Suprapubic skin (tissue), 4 donors: ENCODE measurements at regions not wholly inside any gene's neighbourhood (a gene's known extent, or its start where the extent isn't known, plus 50 kb on each side); places are given as distances from the start of the nearest gene placed in this dataset.

Experiments used
- DNase-seq, 2 donors: peaks; one replicate each; pipeline ENCODE4 v3.0.0-alpha.2; 2019; ENCODE audit warnings: low spot score in 2 of 2
- H3K27ac ChIP-seq: fragments of 200-600 bp; sonication (generic); one replicate; pipeline ENCODE4 v1.5.1; 2019
- H3K27me3 ChIP-seq: fragments of 200-600 bp; sonication (generic); one replicate; pipeline ENCODE4 v1.5.1; 2019
- H3K36me3 ChIP-seq: fragments of 200-600 bp; sonication (generic); one replicate; pipeline ENCODE4 v1.5.1; 2019
- H3K4me1 ChIP-seq: fragments of 200-600 bp; sonication (generic); one replicate; pipeline ENCODE4 v1.5.1; 2019
- H3K4me3 ChIP-seq: fragments of 200-600 bp; sonication (generic); one replicate; pipeline ENCODE4 v1.5.1; 2019; ENCODE audit warnings: mild to moderate bottlenecking
- H3K9me3 ChIP-seq: fragments of 200-600 bp; sonication (generic); one replicate; pipeline ENCODE4 v1.5.1; 2019
- EP300 ChIP-seq: sonication (generic); formaldehyde crosslinking; IDR thresholded peaks from one replicate; pipeline ENCODE4 v1.6.1; 2017; ENCODE audit warnings: antibody characterized with exemption
- POLR2A ChIP-seq, 2 donors: fragments of 450-650 bp; IDR thresholded peaks; one replicate each; pipeline ENCODE4 v1.6.1; 2017; ENCODE audit warnings: antibody characterized with exemption in 2 of 2, mild to moderate bottlenecking in 2 of 2, moderate library complexity in 2 of 2
- POLR2AphosphoS5 ChIP-seq, 3 donors: sonication (generic); formaldehyde crosslinking; IDR thresholded peaks; one replicate each; pipeline ENCODE4 v1.6.1; 2017; ENCODE audit warnings: antibody characterized with exemption in 3 of 3
- WGBS: methylation state at CpG from one replicate; pipeline ENCODE4 v1.1.5; 2018; 5-methylcytosine and 5-hydroxymethylcytosine counted together
- TF ChIP-seq, protein P1 (sequence below), 2 donors: fragments of 200-600 bp in 1 of 2; fragments of 450-650 bp in 1 of 2; sonication (generic) in 1 of 2; IDR thresholded peaks; one replicate each; pipeline ENCODE4 v1.5.1; 2016 to 2019; ENCODE audit warnings: antibody characterized with exemption in 2 of 2, mild to moderate bottlenecking in 1 of 2, moderate library complexity in 1 of 2

DNA sequence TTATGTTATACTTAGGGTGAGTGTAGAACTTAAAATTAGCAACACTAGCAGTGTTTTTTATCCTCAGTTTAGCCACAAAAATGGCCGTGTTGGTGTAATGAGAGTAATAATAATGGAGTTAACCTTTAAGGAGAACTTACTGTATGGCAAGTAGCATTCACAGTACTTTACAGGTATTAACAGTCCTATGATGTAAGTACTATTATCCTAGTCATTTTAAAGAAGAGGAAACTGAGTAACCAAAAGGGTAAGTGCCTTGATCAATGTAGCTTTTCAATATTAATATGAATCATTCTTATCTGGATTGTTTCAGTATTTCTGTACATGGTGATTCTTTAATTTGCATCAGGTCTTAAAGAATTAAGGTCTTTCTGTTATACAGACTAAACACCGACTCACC lies 170.3 kb downstream of the CD47 start:
- Histone ChIP-seq H3K4me3 (no peak overlapping the region), H3K36me3 (no peaks in the 10 kb centered on the region), H3K27ac (no peak overlapping the region), H3K9me3 (no peaks in the 10 kb centered on the region), H3K4me1 (no peaks in the 10 kb centered on the region), H3K27me3 (peaks cover 3% of the 10 kb centered on the region)
- DNase-seq, result no peak
- WGBS, result 77% methylated on average over 2 of the region's 2 CpGs
- TF ChIP-seq, protein P1, sequence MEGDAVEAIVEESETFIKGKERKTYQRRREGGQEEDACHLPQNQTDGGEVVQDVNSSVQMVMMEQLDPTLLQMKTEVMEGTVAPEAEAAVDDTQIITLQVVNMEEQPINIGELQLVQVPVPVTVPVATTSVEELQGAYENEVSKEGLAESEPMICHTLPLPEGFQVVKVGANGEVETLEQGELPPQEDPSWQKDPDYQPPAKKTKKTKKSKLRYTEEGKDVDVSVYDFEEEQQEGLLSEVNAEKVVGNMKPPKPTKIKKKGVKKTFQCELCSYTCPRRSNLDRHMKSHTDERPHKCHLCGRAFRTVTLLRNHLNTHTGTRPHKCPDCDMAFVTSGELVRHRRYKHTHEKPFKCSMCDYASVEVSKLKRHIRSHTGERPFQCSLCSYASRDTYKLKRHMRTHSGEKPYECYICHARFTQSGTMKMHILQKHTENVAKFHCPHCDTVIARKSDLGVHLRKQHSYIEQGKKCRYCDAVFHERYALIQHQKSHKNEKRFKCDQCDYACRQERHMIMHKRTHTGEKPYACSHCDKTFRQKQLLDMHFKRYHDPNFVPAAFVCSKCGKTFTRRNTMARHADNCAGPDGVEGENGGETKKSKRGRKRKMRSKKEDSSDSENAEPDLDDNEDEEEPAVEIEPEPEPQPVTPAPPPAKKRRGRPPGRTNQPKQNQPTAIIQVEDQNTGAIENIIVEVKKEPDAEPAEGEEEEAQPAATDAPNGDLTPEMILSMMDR (IDR thresholded peaks at IDR 0.05), result no peak
- TF ChIP-seq EP300 (no peak), POLR2AphosphoS5 (IDR thresholded peaks at IDR 0.05) (no peak), POLR2A (IDR thresholded peaks at IDR 0.05) (no peak)

- 43% methylated on average over 3 of the region's 3 CpGs for WGBS
- Histone ChIP-seq H3K9me3 (no peaks in the 10 kb centered on the region), H3K4me3 (no peak overlapping the region), H3K27me3 (peaks cover 3% of the 10 kb centered on the region), H3K4me1 (no peaks in the 10 kb centered on the region), H3K36me3 (no peaks in the 10 kb centered on the region), H3K27ac (no peak overlapping the region)
- TF ChIP-seq EP300 (no peak), POLR2A (IDR thresholded peaks at IDR 0.05) (no peak), POLR2AphosphoS5 (IDR thresholded peaks at IDR 0.05) (no peak)
- TF ChIP-seq, protein P1 (IDR thresholded peaks at IDR 0.05), result no peak
- DNase-seq, result no peak
These were observed 171.6 kb downstream of the CD47 start for GRCh38 chr3:107919239-107919638.

- no peak for DNase-seq
- 80% methylated on average over 6 of the region's 6 CpGs for WGBS
These were observed 174.7 kb downstream of the CD47 start for GRCh38 chr3:107916171-107916570.

GRCh38 chr3:107915706-107916105 lies 175.1 kb downstream of the CD47 start:
- 93% methylated on average over 1 of the region's 1 CpG for WGBS
- no peak overlapping the region for H3K27ac ChIP-seq
- H3K4me1 ChIP-seq, result no peaks in the 10 kb centered on the region
- TF ChIP-seq POLR2A (IDR thresholded peaks at IDR 0.05) (no peak), EP300 (no peak), POLR2AphosphoS5 (IDR thresholded peaks at IDR 0.05) (no peak)
- TF ChIP-seq, protein P1 (IDR thresholded peaks at IDR 0.05), result no peak
- H3K4me3 ChIP-seq, result no peak overlapping the region
- no peaks in the 10 kb centered on the region for H3K27me3 ChIP-seq
- no peaks in the 10 kb centered on the region for H3K9me3 ChIP-seq
- DNase-seq, result no peak
- H3K36me3 ChIP-seq, result no peaks in the 10 kb centered on the region

More at GRCh38 chr3:107916171-107916570, 174.7 kb downstream of the CD47 start:
- Histone ChIP-seq H3K27ac (no peak overlapping the region), H3K4me1 (no peaks in the 10 kb centered on the region), H3K27me3 (peaks cover 2% of the 10 kb centered on the region), H3K4me3 (no peak overlapping the region), H3K36me3 (no peaks in the 10 kb centered on the region), H3K9me3 (no peaks in the 10 kb centered on the region)
- TF ChIP-seq EP300 (no peak), POLR2A (IDR thresholded peaks at IDR 0.05) (no peak), POLR2AphosphoS5 (IDR thresholded peaks at IDR 0.05) (no peak)
- TF ChIP-seq, protein P1 (IDR thresholded peaks at IDR 0.05), result no peak

- H3K4me1 ChIP-seq, result no peaks in the 10 kb centered on the region
- no peaks in the 10 kb centered on the region for H3K36me3 ChIP-seq
- H3K27ac ChIP-seq, result no peak overlapping the region
- no peak for TF ChIP-seq EP300
- no peak for TF ChIP-seq POLR2AphosphoS5 (IDR thresholded peaks at IDR 0.05)
- TF ChIP-seq POLR2A (IDR thresholded peaks at IDR 0.05), result no peak
- TF ChIP-seq, protein P1 (IDR thresholded peaks at IDR 0.05), result no peak
- no peaks in the 10 kb centered on the region for H3K9me3 ChIP-seq
- DNase-seq, result no peak
- H3K4me3 ChIP-seq, result no peak overlapping the region
- H3K27me3 ChIP-seq, result no peaks in the 10 kb centered on the region
These were observed 177.1 kb downstream of the CD47 start for GRCh38 chr3:107913701-107914100.
